A549 (cell line): ENCODE measurements at regions not wholly inside any gene's neighbourhood (a gene's known extent, or its start where the extent isn't known, plus 50 kb on each side); places are given as distances from the start of the nearest gene placed in this dataset.
A peak's percentile ranks its signal among the peaks of the same experiment; 100 is the strongest.

ENCODE experiments used
- ATAC-seq, 2 experiments: fragments of 200-7000 bp in 1 of 2; fragments of >200 bp in 1 of 2; cut with Nextera tagmentation in 1 of 2; cut with Tn5 transposase in 1 of 2; 3 replicates each; pipeline versions ENCODE4 v1.8.0 to v1.9.1; 2018 to 2020; ENCODE audit warnings: mild to moderate bottlenecking in 1 of 2, moderate library complexity in 1 of 2
- CTCF ChIA-PET: fragments of 300-600 bp; sonication (Branson Sonifier 250); formaldehyde crosslinking; extraction: SDS; loops from one replicate; lab custom pipeline; 2021; ENCODE audit warnings: antibody characterized with exemption, inconsistent platforms; lab: Yijun Ruan, JAX
- POLR2A ChIA-PET: fragments of 350-600 bp; formaldehyde crosslinking; extraction: SDS; loops from one replicate; lab custom pipeline; 2021; ENCODE audit warnings: antibody characterized with exemption, inconsistent platforms; lab: Yijun Ruan, JAX
- DNase-seq, 2 experiments: peaks; one replicate each; pipeline versions ENCODE4 v3.0.0 to v3.0.0-alpha.2; 2011 to 2016; ENCODE audit warnings: low read depth in 1 of 2, low spot score in 1 of 2
- FAIRE-seq: peaks from 2 replicates; lab custom pipeline; 2011; peaks lifted over from hg19 to GRCh38; lab: Jason Lieb, UNC
- H3K27ac ChIP-seq, 2 experiments: fragments of >200 bp; sonication (Bioruptor Twin); formaldehyde crosslinking; 3 replicates each; pipeline ENCODE4 v1.5.1; 2016 to 2017
- H3K4me1 ChIP-seq: fragments of >200 bp; sonication (Bioruptor Twin); formaldehyde crosslinking; 3 replicates; pipeline ENCODE4 v1.6.1; 2016
- H3K4me2 ChIP-seq: fragments of >200 bp; sonication (Bioruptor Twin); formaldehyde crosslinking; 3 replicates; pipeline ENCODE4 v1.6.1; 2016
- H3K4me3 ChIP-seq: fragments of >200 bp; sonication (Bioruptor Twin); formaldehyde crosslinking; 3 replicates; pipeline ENCODE4 v1.5.1; 2016
- H3K9me3 ChIP-seq: fragments of >200 bp; sonication (Bioruptor Twin); formaldehyde crosslinking; 3 replicates; pipeline ENCODE4 v1.6.1; 2016
- BHLHE40 ChIP-seq: IDR thresholded peaks from 2 replicates; pipeline ENCODE4 v1.6.1; 2012; ENCODE audit warnings: low read depth, low read length, inconsistent platforms
- CEBPB ChIP-seq, 2 experiments: fragments of >200 bp in 1 of 2; sonication (Bioruptor Twin) in 1 of 2; formaldehyde crosslinking in 1 of 2; IDR thresholded peaks; 2 replicates each; pipeline ENCODE4 v1.6.1; 2012 to 2016
- CHD4 ChIP-seq: fragments of 200-600 bp; sonication (generic); IDR thresholded peaks from 2 replicates; pipeline ENCODE4 v1.6.1; 2016; ENCODE audit warnings: antibody characterized with exemption, mild to moderate bottlenecking, borderline replicate concordance
- CTCF ChIP-seq: fragments of >200 bp; sonication (Bioruptor Twin); formaldehyde crosslinking; IDR thresholded peaks from 3 replicates; pipeline ENCODE4 v1.5.1; 2016
- E2F6 ChIP-seq: IDR thresholded peaks from 2 replicates; pipeline ENCODE4 v1.6.1; 2012; ENCODE audit warnings: low read depth, borderline replicate concordance
- ESRRA ChIP-seq: fragments of 150-350 bp; IDR thresholded peaks from 2 replicates; pipeline ENCODE4 v1.6.1; 2014; ENCODE audit warnings: mild to moderate bottlenecking, low read length, borderline replicate concordance
- FOXS1 ChIP-seq: fragments of 250-450 bp; sonication (Bioruptor Pico); IDR thresholded peaks from 2 replicates; pipeline ENCODE4 v1.5.0; 2020; ENCODE audit warnings: mild to moderate bottlenecking, moderate library complexity
- GATA3 ChIP-seq: IDR thresholded peaks from 2 replicates; pipeline ENCODE4 v1.6.1; 2012; ENCODE audit warnings: borderline replicate concordance
- HDAC2 ChIP-seq: fragments of 200-600 bp; sonication (generic); IDR thresholded peaks from 2 replicates; pipeline ENCODE4 v1.6.1; 2016
- HOXA7 ChIP-seq: fragments of 250-450 bp; sonication (Bioruptor Pico); IDR thresholded peaks from 2 replicates; pipeline ENCODE4 v1.5.0; 2020; ENCODE audit warnings: mild to moderate bottlenecking, moderate library complexity
- JUNB ChIP-seq: fragments of >200 bp; sonication (Bioruptor Twin); formaldehyde crosslinking; IDR thresholded peaks from 2 replicates; pipeline ENCODE4 v1.6.1; 2016
- KDM1A ChIP-seq: fragments of 200-600 bp; sonication (generic); IDR thresholded peaks from 2 replicates; pipeline ENCODE4 v1.6.1; 2016; ENCODE audit warnings: low read depth, mild to moderate bottlenecking
- KDM5A ChIP-seq: fragments of 200-600 bp; sonication (generic); IDR thresholded peaks from 2 replicates; pipeline ENCODE4 v1.6.1; 2016; ENCODE audit warnings: antibody characterized with exemption, mild to moderate bottlenecking
- NFE2L2 ChIP-seq: fragments of 150-350 bp; conservative IDR thresholded peaks from 2 replicates; pipeline ENCODE4 v1.6.1; 2014; ENCODE audit warnings: low read length
- NPAS2 ChIP-seq: fragments of 250-450 bp; sonication (Bioruptor Pico); IDR thresholded peaks from 2 replicates; pipeline ENCODE4 v1.8.0; 2022; ENCODE audit warnings: mild to moderate bottlenecking, moderate library complexity, borderline replicate concordance
- NR3C1 ChIP-seq: fragments of >200 bp; sonication (Bioruptor Twin); formaldehyde crosslinking; IDR thresholded peaks from 3 replicates; pipeline ENCODE4 v1.6.1; 2017
- PHF8 ChIP-seq: fragments of 200-600 bp; sonication (generic); IDR thresholded peaks from 2 replicates; pipeline ENCODE4 v1.6.1; 2016; ENCODE audit warnings: low read depth, mild to moderate bottlenecking, antibody characterized with exemption, moderate library complexity, borderline replicate concordance
- POLR2A ChIP-seq: IDR thresholded peaks from 2 replicates; pipeline ENCODE4 v1.6.1; 2012; ENCODE audit warnings: mild to moderate bottlenecking, low read length
- POLR2AphosphoS2 ChIP-seq: conservative IDR thresholded peaks from 2 replicates; pipeline ENCODE4 v1.6.1; 2012; ENCODE audit warnings: low read length, improper control_type of control experiment, inconsistent platforms
- REST ChIP-seq: fragments of 200-600 bp; sonication (generic); IDR thresholded peaks from 2 replicates; pipeline ENCODE4 v1.6.1; 2016; ENCODE audit warnings: antibody characterized with exemption, mild to moderate bottlenecking, moderate library complexity
- RFX5 ChIP-seq: fragments of 450-650 bp; IDR thresholded peaks from 2 replicates; pipeline ENCODE4 v1.7.1; 2014; ENCODE audit warnings: antibody characterized with exemption, mild to moderate bottlenecking, moderate library complexity
- TFCP2L1 ChIP-seq: fragments of 250-450 bp; sonication (Bioruptor Pico); IDR thresholded peaks from 2 replicates; pipeline ENCODE4 v1.5.0; 2021; ENCODE audit warnings: mild to moderate bottlenecking
- TP53 ChIP-seq: fragments of 250-450 bp; sonication (Bioruptor Pico); IDR thresholded peaks from 2 replicates; pipeline ENCODE4 v1.5.0; 2021; ENCODE audit warnings: mild to moderate bottlenecking, moderate library complexity
- ZC3H11A ChIP-seq: fragments of 450-650 bp; IDR thresholded peaks from 2 replicates; pipeline ENCODE4 v1.6.1; 2014; ENCODE audit warnings: antibody characterized with exemption, mild to moderate bottlenecking
- ZNF302 ChIP-seq: fragments of 250-450 bp; sonication (Bioruptor Pico); IDR thresholded peaks from 2 replicates; pipeline ENCODE4 v1.9.0; 2021; ENCODE audit warnings: inconsistent platforms, mild to moderate bottlenecking, moderate library complexity
- WGBS: methylation state at CpG from one replicate; pipeline ENCODE4 v1.1.6; 2017; ENCODE audit errors: missing lambda C conversion rate; 5-methylcytosine and 5-hydroxymethylcytosine counted together
- TF ChIP-seq, protein P1 (sequence below): fragments of 150-350 bp; IDR thresholded peaks from 2 replicates; pipeline ENCODE4 v1.6.1; 2014; ENCODE audit warnings: low read depth, mild to moderate bottlenecking, low read length

DNA sequence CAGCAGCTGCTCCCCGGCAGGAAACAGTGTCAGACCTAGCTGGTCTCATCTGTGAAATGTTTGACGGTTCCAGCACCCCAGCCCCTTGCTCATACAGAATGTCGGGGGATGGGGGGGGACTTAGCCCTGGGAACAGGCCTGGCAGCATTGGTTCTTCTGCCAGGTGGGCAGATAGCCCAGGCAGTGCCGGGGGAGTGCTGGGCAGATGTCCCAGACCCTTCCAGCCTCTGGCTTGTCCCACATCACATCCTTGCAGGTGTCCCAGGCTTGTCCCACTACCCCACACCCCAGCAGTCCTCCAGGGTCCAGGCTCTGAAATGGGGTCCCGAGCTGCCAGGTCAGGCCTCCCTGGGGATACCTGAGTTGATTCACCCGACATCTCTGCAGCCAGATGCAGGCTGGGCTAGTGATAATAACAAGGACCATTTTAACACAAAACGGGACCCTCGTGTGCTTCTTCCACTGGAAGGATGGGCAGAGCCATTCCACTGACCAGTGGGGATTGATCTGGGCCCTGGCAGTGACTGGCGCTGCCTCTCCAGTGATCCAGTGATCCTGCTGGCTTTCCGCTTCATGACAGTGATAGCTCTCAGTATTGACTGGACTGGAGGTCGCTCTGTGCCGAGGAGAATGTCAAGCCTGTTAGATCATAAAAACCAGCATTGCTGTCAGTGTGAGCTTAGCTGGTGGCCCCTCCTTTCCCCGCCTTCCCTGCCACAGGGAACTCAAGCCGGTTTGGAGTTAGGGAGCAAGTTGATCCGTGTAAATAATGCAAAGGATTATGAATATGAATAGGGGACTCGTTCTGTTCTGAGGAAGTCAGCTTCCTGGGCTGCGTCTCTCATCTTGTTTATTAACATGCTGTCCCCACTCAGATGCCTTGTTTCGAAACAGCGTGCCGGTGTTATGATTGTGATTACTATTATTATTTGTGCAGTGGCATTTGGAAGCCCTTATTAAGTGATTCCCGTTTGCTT lies 180.6 kb downstream of the AACS start:
- DNase-seq (no peak), FAIRE-seq (no peak), ATAC-seq (peak; percentile 7 to 39; a peak in 3 of 6 replicates)
- Histone ChIP-seq H3K27ac (no peak overlapping the region), H3K9me3 (0 out of 3 replicates have a peak, but pooled peaks cover 3% of the 10 kb centered on the region), H3K4me1 (no peaks in the 10 kb centered on the region), H3K4me2 (peak overlapping the region; percentile 29; the same call in 2 of the 3 replicates), H3K4me3 (no peak overlapping the region)
- 10% methylated on average over 21 of the region's 21 CpGs for WGBS
- CTCF ChIA-PET: no interaction called here
- no peak for TF ChIP-seq ZC3H11A
- POLR2A ChIA-PET: no interaction called here

- TF ChIP-seq BHLHE40 (no peak), ESRRA (no peak), FOXS1 (CRISPR knock-in tag) (no peak), CEBPB (IDR thresholded peaks at IDR 0.05) (no peak), TP53 (CRISPR knock-in tag) (no peak), GATA3 (no peak), ZNF302 (CRISPR knock-in tag) (no peak), POLR2AphosphoS2 (no peak), HDAC2 (no peak), PHF8 (no peak), KDM1A (no peak), NFE2L2 (no peak), JUNB (no peak), E2F6 (no peak), TFCP2L1 (no peak), POLR2A (no peak), NR3C1 (no peak), RFX5 (no peak), NPAS2 (CRISPR knock-in tag) (no peak)
- TF ChIP-seq, protein P1, sequence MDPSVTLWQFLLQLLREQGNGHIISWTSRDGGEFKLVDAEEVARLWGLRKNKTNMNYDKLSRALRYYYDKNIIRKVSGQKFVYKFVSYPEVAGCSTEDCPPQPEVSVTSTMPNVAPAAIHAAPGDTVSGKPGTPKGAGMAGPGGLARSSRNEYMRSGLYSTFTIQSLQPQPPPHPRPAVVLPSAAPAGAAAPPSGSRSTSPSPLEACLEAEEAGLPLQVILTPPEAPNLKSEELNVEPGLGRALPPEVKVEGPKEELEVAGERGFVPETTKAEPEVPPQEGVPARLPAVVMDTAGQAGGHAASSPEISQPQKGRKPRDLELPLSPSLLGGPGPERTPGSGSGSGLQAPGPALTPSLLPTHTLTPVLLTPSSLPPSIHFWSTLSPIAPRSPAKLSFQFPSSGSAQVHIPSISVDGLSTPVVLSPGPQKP: no peak
- no peak overlapping the region for H3K4me3 ChIP-seq
- 0 out of 3 replicates have a peak, but pooled peaks cover 3% of the 10 kb centered on the region for H3K9me3 ChIP-seq
- WGBS: 61% methylated on average over 7 of the region's 7 CpGs
- H3K4me1 ChIP-seq: no peaks in the 10 kb centered on the region
- no peak for FAIRE-seq
- H3K27ac ChIP-seq: no peak overlapping the region
- peak in 1 of 2 experiments; percentile 47; a peak in 3 of 6 replicates for ATAC-seq
- ChIA-PET POLR2A (no interaction called here), CTCF (no interaction called here)
- DNase-seq: peak in 1 of 2 experiments; percentile 17
- H3K4me2 ChIP-seq: no peak overlapping the region
Measured at GRCh38 chr12:125247477-125247876, 182.2 kb downstream of the AACS start.

GRCh38 chr12:125249066-125249824 lies 184.0 kb downstream of the AACS start:
- ChIA-PET POLR2A (no interaction called here), CTCF (interaction anchor here (0.6 kb wide), 1 partner anchor 956 kb away, joined by 3 read pairs; no protein-coding TSS in a partner anchor)
- H3K27ac ChIP-seq: no peak overlapping the region
- H3K9me3 ChIP-seq: 0 out of 3 replicates have a peak, but pooled peaks cover under 1% of the 10 kb centered on the region
- FAIRE-seq (no peak), ATAC-seq (no peak), DNase-seq (no peak)
- no peaks in the 10 kb centered on the region for H3K4me1 ChIP-seq
- no peak overlapping the region for H3K4me2 ChIP-seq
- WGBS: 29% methylated on average over 13 of the region's 13 CpGs
- H3K4me3 ChIP-seq: no peak overlapping the region
- TF ChIP-seq CHD4 (no peak), ZC3H11A (no peak), KDM5A (no peak), JUNB (no peak), PHF8 (no peak), REST (no peak), CTCF (no peak), RFX5 (no peak), HOXA7 (CRISPR knock-in tag) (no peak)
